Left ventricle myocardium superior (tissue), 1 donor: ENCODE measurements at regions not wholly inside any gene's neighbourhood (a gene's known extent, or its start where the extent isn't known, plus 50 kb on each side); places are given as distances from the start of the nearest gene placed in this dataset.
"Not testable (repeated sequence)": the region's sequence is repeated elsewhere in the genome, so short reads cannot be mapped to it uniquely, and the experiment has no call there.

Experiments
- ATAC-seq: fragments of 200-7000 bp; cut with Tn5 transposase; one replicate; pipeline ENCODE4 v1.9.1; 2020; ENCODE audit warnings: mild to moderate bottlenecking, moderate library complexity
- DNase-seq: peaks from one replicate; pipeline ENCODE4 v3.0.0-alpha.2; 2020
- intact Hi-C: fragments of 100-400 bp; cut with micrococcal nuclease; formaldehyde crosslinking; loops from one replicate; pipeline ENCODE4 v1.11.0; 2022
- donor health status: DM: no; HTN: yes; CAD: no; lungs with severe emphysema.

DNA sequence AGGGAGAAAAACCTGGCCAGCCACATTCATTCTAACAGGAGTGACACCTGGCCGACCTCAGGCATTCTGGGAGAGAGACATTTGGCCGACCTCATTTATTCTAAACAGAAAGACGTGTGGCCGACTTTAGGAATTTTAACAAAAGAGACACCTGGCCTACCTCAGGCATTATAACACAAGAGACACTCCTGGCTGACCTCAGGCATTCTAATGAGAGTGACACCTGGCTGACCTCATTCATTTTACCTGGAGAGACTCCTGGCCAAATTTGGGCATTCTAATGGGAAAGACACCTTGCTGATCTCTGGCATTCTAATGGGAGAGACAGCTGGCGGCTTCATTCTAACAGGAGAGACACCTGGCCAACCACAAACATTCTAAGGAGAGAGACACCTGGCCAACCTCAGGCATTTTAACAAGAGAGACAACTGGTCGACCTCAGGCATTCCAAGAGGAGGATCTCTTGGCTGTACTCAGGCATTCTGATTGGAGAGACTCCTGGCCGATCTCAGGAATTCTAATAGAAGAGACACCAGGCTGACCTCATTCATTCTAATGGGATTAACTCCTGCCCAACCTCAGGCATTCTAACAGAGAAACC lies 1353.9 kb downstream of the UQCRFS1 start:
- ATAC-seq (no peak), DNase-seq (no peak)
- intact Hi-C loops: no loop called here

DNA sequence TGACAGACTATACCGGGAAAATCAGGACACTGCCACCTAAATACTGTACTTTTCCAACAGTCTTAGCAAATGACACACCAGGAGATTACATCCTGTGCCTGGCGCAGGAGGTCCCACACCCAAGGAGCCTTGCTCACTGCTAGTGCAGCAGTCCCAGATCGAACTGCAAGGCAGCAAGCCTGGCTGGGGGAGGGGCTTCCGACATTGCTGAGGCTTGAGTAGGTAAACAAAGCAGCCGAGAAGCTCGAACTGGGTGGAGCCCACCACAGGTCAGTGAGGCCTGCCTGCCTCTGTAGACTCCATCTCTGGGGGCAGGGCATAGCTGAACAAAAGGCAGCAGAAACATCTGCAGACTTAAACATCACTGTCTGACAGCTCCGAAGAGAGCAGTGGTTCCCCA lies 1360.0 kb downstream of the UQCRFS1 start:
- DNase-seq, ATAC-seq, intact Hi-C loops: not testable (repeated sequence)

DNA sequence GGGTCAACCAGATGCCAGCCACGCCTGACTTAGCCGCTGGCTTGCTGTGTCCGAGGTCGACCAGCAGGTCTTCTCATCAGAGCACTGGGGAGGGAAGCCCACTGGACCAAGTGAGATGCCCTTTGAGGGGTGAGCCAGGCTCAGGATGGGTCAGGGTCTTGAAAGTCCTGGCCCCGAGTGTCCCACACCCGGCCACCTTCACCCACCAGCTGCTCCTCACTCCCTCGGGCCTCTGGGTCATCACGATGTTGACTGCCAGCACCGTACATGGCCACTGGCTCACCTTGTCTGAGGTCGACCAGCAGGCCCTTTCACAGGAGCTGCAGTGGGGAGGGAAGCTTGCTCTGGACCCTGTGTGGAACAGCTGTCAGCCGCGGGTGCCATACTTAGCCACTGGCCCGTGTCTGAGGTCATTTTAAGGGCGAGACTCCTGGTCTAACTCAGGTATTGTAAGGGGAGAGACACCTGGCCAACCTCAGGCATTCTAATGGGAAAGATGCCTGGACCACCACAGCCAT lies 1361.3 kb downstream of the UQCRFS1 start:
- DNase-seq: no peak
- intact Hi-C loops: no loop called here

DNA sequence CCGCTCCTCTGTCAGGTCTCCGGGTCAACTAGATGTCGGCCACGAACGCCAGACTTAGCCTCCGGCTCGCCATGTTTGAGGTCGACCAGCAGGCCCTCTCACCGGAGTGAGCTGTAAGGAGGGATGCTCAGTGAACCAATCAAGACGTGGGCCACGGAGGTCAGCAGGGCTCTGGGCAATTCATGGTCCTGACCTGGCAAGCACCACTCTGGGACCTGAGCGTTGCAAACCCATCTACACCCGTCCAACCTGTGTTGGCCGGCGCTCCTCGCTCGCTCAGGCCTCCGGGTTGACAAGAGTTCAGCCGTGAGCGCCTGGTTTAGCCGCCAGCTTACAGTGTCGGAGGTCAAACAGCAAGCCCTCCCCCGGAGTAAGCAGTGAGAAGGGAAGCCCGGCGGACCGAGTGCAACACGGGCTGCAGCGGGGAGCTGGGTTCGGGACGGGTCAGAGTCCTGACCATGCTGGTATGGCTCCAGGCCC lies 1361.9 kb downstream of the UQCRFS1 start:
- ATAC-seq: no peak
- intact Hi-C loops: no loop called here
- DNase-seq: no peak

More for the DNA sequence above, 1361.3 kb downstream of the UQCRFS1 start:
- no peak for ATAC-seq

DNA sequence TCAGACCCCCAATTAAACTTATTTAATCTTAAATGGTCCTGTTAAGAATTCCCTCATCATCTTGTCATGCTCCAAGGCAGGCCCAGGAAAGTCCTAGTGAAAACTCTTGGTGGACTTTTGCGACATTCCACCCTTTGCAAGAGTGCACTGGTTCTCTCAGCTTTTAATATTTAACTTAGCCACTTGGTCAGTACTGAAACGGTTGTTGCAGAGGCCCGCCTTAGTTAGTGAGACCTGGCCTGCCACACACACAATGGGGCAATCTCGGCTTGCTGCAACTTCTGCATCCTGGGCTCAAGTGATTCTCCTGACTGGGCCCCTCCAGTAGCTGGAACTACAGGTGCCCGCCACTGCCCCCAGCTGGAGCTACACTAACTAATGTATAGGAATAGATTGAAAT lies 1366.0 kb downstream of the UQCRFS1 start:
- no peak for ATAC-seq
- DNase-seq: no peak
- intact Hi-C loops: no loop called here

DNA sequence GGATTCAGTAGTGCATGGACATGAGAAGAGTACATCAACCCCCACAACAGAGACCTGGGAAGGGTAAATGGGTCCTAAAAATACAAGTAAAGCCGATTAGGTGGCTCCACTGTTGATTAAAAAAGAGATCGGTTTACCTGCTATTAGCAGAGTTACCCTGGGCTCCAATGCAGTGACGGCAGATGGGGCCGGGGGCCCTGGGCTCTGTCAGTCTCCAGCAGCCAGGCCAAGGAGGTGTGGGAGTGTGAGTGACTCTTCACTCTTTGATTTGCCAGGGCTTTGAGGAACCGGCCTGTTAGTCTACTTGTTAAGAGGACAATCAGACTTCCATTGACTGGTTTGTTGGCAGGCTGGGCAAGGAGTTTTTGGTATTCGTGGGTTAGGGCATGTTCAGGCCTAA lies 1368.7 kb downstream of the UQCRFS1 start:
- intact Hi-C loops: no loop called here
- DNase-seq (no peak), ATAC-seq (no peak)

DNA sequence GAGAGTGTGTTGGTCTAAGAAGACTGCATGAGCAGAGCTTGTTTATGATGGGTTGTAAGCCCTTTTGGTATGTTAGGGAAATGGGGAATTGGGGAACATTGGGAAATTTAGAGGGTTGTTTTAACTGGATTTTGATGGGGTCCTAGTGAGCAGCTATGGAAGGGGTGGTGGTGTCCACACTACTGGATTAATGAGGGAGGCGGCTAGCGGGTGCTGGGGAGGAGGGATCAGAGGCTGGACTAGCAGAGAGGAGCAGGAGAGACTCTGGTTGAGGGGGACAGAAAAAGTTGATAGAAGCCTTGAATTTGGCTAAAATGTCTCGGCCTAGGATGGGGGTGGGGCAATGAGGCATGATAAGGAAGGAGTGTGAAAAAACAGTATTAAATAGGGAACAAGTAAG lies 1369.1 kb downstream of the UQCRFS1 start:
- intact Hi-C loops: no loop called here
- ATAC-seq (no peak), DNase-seq (no peak)

DNA sequence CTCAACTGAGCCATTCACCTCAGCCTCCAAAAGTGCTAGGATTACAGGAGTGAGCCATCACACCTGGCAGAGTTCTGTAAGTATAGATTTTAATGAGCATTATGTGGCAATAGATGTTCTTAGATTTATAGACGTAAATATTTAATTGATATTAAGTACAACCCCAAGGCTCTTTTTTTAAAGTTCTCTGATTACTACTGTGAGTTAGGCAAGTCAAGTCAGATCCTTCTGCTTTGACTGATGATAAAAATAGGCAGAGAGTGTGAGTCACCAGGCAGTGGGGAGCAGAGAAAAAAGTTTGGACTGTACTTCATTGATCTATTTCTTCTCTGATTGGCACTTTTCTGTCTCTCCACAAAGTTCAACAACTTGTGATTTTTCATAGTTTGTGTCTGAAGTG lies 1379.9 kb downstream of the UQCRFS1 start:
- intact Hi-C loops: no loop called here
- ATAC-seq (no peak), DNase-seq (no peak)

DNA sequence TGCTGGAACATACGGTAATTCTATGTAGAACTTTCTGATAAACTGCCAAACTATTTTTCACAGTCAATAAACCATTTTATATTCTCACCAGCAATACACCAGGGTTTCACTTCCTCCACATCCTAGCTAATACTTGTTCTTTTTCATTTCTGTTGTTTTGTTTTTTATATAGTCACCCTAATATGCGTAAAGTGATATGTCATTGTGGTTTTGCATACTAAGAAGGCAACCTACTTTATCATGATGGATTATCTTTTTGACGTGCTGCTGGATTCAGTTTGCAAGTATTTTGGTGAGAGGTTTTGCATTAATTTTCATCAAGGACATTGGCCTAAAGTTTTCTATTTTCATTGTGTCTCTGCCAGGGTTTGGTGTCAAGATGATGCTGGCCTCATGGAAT lies 1384.1 kb downstream of the UQCRFS1 start:
- intact Hi-C loops: no loop called here
- DNase-seq: no peak
- ATAC-seq: no peak

DNA sequence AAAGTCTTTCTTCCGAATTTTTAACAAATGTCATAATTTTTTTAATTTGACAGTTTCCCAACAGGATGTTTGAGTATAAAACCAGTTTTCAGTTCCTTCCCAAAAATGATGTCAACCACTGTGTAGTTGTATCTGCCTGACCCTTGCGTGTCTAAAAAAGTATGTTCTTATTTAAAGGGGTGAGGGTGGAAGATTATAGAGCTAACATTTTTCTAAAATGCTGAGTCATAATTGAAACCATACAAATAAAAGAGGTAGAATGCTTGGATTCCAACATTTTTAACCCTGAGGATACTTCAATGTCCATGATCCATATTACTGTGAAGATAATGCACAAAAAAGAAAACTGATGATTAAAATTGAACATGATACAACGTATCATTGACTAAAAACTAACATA lies 1388.8 kb downstream of the UQCRFS1 start:
- intact Hi-C loops: no loop called here
- DNase-seq (no peak), ATAC-seq (no peak)

DNA sequence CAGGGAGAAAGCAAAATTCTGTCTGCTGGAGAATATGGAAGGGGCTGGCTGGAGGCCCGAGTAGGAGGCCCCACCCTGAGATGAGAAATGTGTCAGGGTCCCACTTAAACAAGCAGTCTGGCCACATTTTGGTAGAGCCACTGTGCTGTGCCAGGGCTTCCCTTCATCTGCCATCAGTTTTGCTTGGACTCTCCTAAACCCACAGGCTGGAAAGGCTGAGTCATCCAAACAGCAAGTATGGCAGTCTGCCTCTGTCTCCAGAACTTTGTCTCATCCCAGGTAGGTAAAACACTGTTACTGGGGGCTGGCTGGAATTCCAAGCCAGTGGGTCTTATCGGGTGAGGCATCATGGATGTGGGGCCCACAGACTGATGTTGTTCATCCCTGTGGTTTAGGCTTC lies 1390.6 kb downstream of the UQCRFS1 start:
- ATAC-seq (no peak), DNase-seq (no peak)
- intact Hi-C loops: no loop called here

DNA sequence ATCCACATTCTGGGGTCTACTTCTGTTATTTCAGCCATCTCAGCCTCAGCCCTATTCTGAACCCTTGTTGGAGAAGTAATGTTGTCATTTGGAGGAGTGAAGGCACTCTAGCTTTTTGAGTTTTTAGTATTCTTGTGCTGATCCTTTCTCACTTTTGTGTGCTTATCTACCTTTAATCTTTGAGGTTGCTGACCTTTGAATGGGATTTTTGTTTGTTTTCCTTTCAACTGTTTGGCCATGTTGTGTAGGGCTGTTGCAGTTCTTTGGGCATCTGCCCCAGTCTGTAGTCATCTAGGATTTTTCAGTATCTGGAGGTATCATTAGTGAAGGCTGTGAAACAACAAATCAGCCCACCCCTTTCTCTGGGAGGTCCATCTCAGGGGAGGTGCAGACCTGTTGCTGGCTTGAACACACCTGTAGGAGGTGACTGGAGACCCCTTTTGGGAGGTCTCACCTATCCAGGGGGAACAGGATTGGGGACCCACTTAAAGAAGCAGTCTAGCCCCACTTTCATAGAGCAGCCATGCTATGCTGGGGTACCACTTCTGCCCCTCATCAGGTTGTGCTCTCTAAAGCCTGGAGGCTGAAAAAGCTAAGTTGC lies 1391.4 kb downstream of the UQCRFS1 start:
- no peak for DNase-seq
- no peak for ATAC-seq
- intact Hi-C loops: no loop called here

DNA sequence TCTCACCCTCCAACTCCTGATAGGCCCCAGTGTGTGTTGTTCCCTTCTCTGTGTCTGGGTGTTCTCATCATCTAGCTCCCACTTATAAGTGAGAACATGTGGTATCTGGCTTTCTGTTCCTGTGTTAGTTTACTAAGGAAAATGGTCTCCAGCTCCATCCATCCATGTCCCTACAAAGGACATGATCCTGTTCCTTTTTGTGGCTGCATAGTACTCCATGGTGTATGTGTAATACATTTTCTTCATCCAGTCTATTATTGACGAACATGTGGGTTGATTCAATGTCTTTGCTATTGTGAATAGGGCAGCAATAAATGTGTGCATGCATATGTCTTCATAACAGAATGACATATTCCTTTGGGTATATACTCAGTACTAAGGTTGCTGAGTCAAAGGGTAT lies 1397.0 kb downstream of the UQCRFS1 start:
- DNase-seq (no peak), ATAC-seq (no peak)
- intact Hi-C loops: no loop called here

DNA sequence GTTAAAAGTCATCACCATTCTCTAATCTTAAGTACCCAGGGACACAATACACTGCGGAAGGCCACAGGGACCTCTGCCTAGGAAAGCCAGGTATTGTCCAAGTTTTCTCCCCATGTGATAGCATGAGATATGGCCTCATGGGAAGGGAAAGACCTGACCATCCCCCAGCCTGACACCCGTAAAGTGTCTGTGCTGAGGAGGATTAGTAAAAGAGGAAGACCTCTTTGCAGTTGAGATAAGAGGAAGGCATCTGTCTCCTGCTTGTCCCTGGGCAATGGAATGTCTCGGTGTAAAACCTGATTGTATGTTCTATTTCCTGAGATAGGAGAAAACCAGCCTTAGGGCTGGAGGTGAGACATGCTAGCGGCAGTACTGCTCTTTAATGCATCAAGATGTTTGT lies 1398.1 kb downstream of the UQCRFS1 start:
- ATAC-seq, intact Hi-C loops, DNase-seq: not testable (repeated sequence)

DNA sequence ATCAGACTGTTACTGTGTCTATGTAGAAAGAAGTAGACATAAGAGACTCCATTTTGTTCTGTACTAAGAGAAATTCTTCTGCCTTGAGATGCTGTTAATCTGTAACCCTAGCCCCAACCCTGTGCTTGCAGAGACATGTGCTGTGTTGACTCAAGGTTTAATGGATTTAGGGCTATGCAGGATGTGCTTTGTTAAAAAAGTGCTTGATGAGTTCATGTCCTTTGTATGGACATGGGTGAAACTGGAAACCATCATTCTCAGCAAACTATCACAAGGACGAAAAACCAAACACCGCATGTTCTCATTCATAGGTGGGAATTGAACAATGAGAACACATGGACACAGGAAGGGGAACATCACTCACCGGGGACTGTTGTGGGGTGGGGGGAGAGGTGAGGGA lies 1398.7 kb downstream of the UQCRFS1 start:
- not testable (repeated sequence) for ATAC-seq, DNase-seq

DNA sequence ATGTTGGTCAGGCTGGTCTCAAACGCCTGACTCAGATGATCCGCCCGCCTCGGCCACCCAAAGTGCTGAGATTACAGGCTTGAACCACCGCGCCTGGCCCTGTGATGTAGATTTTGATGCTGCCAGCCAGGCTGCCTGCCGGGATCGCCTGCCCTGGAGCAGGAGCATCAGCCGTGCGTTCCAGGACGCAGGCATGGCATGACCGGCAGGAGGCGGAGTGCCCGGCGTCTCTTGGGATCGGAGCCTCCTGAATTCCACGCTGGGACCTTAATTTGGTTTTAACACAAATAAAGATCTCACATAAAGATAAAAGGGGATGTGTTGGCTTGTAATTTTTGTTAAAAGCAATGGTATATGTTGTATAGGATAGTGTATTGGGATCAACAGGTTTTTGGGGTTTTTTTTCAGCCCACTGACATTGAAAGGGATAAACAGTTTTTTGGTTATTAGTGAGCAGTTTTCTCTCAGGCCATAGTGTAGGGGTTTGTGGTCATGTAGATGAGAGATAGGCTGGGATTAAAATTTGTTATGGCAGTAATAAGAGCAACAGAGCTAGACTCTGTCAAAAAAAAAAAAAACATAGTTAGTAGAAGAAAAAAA lies 1406.4 kb downstream of the UQCRFS1 start:
- intact Hi-C loops: no loop called here
- no peak for ATAC-seq
- DNase-seq: no peak

More for the DNA sequence above, 1398.7 kb downstream of the UQCRFS1 start:
- intact Hi-C loops: not testable (repeated sequence)

DNA sequence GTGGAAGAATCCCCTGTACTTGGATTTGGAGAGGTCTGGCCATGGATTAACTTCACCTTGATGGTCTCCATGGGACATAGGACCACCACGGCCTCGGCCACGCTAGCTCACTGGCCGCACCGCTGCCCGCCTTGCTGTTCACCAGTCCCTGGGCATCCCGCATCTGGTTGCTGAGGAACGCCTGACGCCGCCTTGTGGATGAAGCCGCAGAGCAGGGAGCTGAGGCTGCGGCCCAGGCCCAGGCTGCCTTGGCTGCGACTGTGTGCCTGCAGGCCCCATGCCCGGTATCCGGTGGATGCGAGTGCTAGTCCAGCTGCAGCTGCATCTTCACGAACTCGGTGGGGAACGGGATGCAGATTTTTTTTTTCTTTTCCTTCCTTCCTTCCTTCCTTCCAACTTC lies 1407.1 kb downstream of the UQCRFS1 start:
- no peak for DNase-seq
- intact Hi-C loops: no loop called here
- no peak for ATAC-seq

DNA sequence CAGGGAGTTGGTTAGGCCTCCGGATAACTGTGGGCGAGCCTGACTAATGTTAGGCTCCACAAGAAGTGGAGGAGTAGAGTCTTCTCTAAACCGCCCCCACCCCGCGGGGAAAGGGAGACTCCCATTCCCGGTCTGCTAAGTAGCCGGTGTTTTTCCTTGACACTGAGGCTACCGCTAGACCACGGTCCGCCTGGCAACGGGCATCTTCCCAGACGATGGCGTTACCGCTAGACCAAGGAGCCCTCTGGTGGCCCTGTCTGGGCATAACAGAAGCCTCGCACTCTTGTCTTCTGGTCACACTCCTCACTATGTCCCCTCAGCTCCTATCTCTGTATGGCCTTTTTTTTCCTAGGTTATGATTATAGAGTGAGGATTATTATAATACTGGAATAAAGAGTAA lies 1410.7 kb downstream of the UQCRFS1 start:
- DNase-seq: peak; percentile 51
- ATAC-seq, intact Hi-C loops: not testable (repeated sequence)

DNA sequence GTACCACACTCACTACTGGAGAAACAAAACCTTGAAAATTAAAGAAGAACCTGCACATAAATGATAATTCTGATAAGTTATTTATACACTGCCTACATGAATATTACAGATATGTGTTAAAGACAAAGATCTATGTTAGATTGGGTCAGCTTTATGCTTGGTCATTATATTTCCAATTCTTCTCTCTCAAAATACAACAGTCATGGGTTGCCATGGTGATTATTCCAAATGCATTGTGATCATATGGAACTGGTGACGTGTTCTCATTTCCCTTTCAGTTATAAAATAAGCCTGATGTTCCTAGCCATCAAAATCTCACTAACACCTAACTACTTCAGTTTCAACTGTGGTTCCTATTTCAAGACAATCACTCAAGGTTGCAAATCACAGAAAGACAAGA lies 1416.4 kb downstream of the UQCRFS1 start:
- intact Hi-C loops: no loop called here
- DNase-seq (no peak), ATAC-seq (no peak)

DNA sequence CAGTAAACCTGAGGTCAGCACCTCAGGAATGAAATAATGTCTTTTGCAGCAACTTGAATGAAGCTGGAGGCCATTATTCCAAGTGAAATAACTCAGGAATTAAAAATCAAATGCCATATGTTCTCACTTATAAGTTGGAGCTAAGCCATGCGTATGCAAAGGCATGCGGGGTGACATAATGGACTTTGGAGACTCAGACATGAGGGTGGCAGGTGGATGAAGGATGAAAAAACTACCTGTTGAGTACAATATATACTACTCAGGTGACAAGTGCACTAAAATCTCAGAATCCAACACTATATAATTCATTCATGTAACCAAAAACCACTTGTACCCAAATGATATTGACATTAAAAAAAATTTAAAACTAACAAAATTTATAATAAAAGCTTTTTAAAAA lies 1416.9 kb downstream of the UQCRFS1 start:
- no peak for DNase-seq
- intact Hi-C loops: no loop called here
- ATAC-seq: no peak

DNA sequence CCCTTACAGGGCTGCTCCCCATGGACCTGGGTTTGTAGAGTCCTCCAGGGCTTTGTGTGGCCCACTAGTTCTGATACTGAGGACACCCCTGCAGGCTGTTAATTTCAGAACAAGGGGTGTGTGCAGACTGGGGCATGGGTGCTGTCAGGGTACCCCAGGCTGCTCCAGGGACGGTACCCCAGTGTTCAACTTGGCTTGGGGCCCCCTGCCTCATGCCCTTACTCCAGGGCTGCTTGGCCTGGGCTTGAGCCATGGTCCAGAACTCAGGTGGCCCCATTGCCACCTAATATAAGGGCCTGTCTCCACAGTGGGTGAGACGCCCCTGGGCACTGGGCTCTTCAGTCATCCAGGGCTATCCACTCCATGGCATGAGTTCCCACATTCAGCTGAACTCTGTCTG lies 1417.6 kb downstream of the UQCRFS1 start:
- no peak for ATAC-seq
- no peak for DNase-seq
- intact Hi-C loops: no loop called here
